OCI-LY1 (cell line): ENCODE measurements at regions not wholly inside any gene's neighbourhood (a gene's known extent, or its start where the extent isn't known, plus 50 kb on each side); places are given as distances from the start of the nearest gene placed in this dataset.

Source experiments
- H2AFZ ChIP-seq: fragments of 200-600 bp; sonication (generic), shearing (Covaris generic); 2 replicates; pipeline ENCODE4 v1.6.0; 2014; ENCODE audit warnings: antibody characterized with exemption, mild to moderate bottlenecking, low read length
- H3F3A ChIP-seq: fragments of 200-600 bp; sonication (generic), shearing (Covaris generic); 2 replicates; pipeline ENCODE4 v1.6.0; 2014; ENCODE audit warnings: mild to moderate bottlenecking, antibody characterized with exemption, low read length, moderate library complexity; ENCODE audit not compliant: insufficient read depth
- H3K27ac ChIP-seq: fragments of 200-600 bp; sonication (generic); 2 replicates; pipeline ENCODE4 v1.5.1; 2014; ENCODE audit warnings: low read length, mixed run types, mild to moderate bottlenecking, low read depth; ENCODE audit not compliant: poor library complexity, severe bottlenecking
- H3K27me3 ChIP-seq: fragments of 200-600 bp; sonication (generic); 2 replicates; pipeline ENCODE4 v1.6.0; 2014; ENCODE audit warnings: antibody characterized with exemption, mild to moderate bottlenecking, low read length, moderate library complexity; ENCODE audit not compliant: insufficient read depth
- H3K36me3 ChIP-seq: fragments of 200-600 bp; sonication (generic); 2 replicates; pipeline ENCODE4 v1.6.1; 2014; ENCODE audit warnings: mild to moderate bottlenecking, antibody characterized with exemption, low read length, moderate library complexity, mixed read lengths; ENCODE audit not compliant: insufficient read depth
- H3K4me1 ChIP-seq: fragments of 200-600 bp; sonication (generic); 2 replicates; pipeline ENCODE4 v1.5.1; 2014; ENCODE audit warnings: mild to moderate bottlenecking, low read length, moderate library complexity; ENCODE audit not compliant: insufficient read depth, severe bottlenecking
- H3K4me2 ChIP-seq: fragments of 200-600 bp; sonication (generic), shearing (Covaris generic); 2 replicates; pipeline ENCODE4 v1.6.1; 2014; ENCODE audit warnings: low read length
- H3K4me3 ChIP-seq: fragments of 200-600 bp; sonication (generic); 2 replicates; pipeline ENCODE4 v1.5.1; 2014; ENCODE audit warnings: low read length, low read depth, mild to moderate bottlenecking, mixed read lengths; ENCODE audit not compliant: poor library complexity, severe bottlenecking
- H3K79me2 ChIP-seq: fragments of 200-600 bp; shearing (Covaris generic); 2 replicates; pipeline ENCODE4 v1.6.1; 2016; ENCODE audit warnings: mixed run types, low read length, mixed read lengths; ENCODE audit not compliant: insufficient read depth
- H3K9ac ChIP-seq: fragments of 200-600 bp; sonication (generic), shearing (Covaris generic); 2 replicates; pipeline ENCODE4 v1.6.1; 2014; ENCODE audit warnings: mild to moderate bottlenecking, low read length, mixed read lengths
- H3K9me2 ChIP-seq: fragments of 200-600 bp; sonication (generic), shearing (Covaris generic); 2 replicates; pipeline ENCODE4 v1.6.1; 2014; ENCODE audit warnings: low read depth, mild to moderate bottlenecking, low read length, mixed read lengths
- H3K9me3 ChIP-seq: fragments of 200-600 bp; shearing (Covaris generic); 2 replicates; pipeline ENCODE4 v1.6.1; 2014; ENCODE audit warnings: low read length, mixed read lengths
- H4K20me1 ChIP-seq: fragments of 200-600 bp; sonication (generic), shearing (Covaris generic); 2 replicates; pipeline ENCODE4 v1.6.0; 2016; ENCODE audit warnings: mild to moderate bottlenecking, low read length; ENCODE audit not compliant: insufficient read depth
- CTCF ChIP-seq: fragments of 200-600 bp; sonication (generic), shearing (Covaris generic); IDR thresholded peaks from 2 replicates; pipeline ENCODE4 v1.5.1; 2017; ENCODE audit warnings: mild to moderate bottlenecking, antibody characterized with exemption, low read length, moderate library complexity, mixed read lengths
- EZH2 ChIP-seq: fragments of 200-600 bp; sonication (generic), shearing (Covaris generic); IDR thresholded peaks from 2 replicates; pipeline ENCODE4 v1.8.0; 2017; ENCODE audit warnings: borderline replicate concordance, mixed run types, mild to moderate bottlenecking, antibody characterized with exemption, low read length, moderate library complexity, mixed read lengths

GRCh38 chr4:134145369-134145768, 56.2 kb downstream of the PABPC4L start:
- H3K4me2 ChIP-seq = no peak overlapping the region
- H2AFZ ChIP-seq = 0 out of 2 replicates have a peak overlapping the region, but pooled peaks have one; percentile 31
- H3K27ac ChIP-seq = no peak overlapping the region
- no peaks in the 10 kb centered on the region for H3K9me2 ChIP-seq
- H3K36me3 ChIP-seq = no peaks in the 10 kb centered on the region
- H3K79me2 ChIP-seq = no peaks in the 10 kb centered on the region
- H4K20me1 ChIP-seq = no peaks in the 10 kb centered on the region
- H3F3A ChIP-seq = no peaks in the 10 kb centered on the region
- peaks cover 3% of the 10 kb centered on the region; the same call in 1 of the 2 replicates for H3K9me3 ChIP-seq
- no peak overlapping the region for H3K9ac ChIP-seq
- no peak for TF ChIP-seq CTCF
- H3K4me1 ChIP-seq = peaks cover 4% of the 10 kb centered on the region
- H3K27me3 ChIP-seq = no peaks in the 10 kb centered on the region
- H3K4me3 ChIP-seq = no peak overlapping the region

GRCh38 chr4:134144337-134144736, 57.3 kb downstream of the PABPC4L start:
- Histone ChIP-seq H3K36me3 (no peaks in the 10 kb centered on the region), H3K9me2 (no peaks in the 10 kb centered on the region), H3K4me2 (no peak overlapping the region), H3K9me3 (peaks cover 3% of the 10 kb centered on the region; the same call in 1 of the 2 replicates), H3K9ac (no peak overlapping the region), H3F3A (no peaks in the 10 kb centered on the region), H2AFZ (no peak overlapping the region), H4K20me1 (no peaks in the 10 kb centered on the region), H3K4me1 (peaks cover 4% of the 10 kb centered on the region), H3K27me3 (no peaks in the 10 kb centered on the region), H3K4me3 (no peak overlapping the region), H3K79me2 (no peaks in the 10 kb centered on the region), H3K27ac (no peak overlapping the region)
- TF ChIP-seq CTCF = no peak
- TF ChIP-seq EZH2 = no peak

GRCh38 chr4:134141728-134142127, 59.9 kb downstream of the PABPC4L start:
- Histone ChIP-seq H2AFZ (peak overlapping the region; percentile 38; the same call in 1 of the 2 replicates), H3K27ac (no peak overlapping the region), H3K4me3 (no peak overlapping the region), H3K4me1 (peaks cover 4% of the 10 kb centered on the region), H3K4me2 (no peak overlapping the region), H4K20me1 (no peaks in the 10 kb centered on the region), H3K9me3 (peaks cover 3% of the 10 kb centered on the region; the same call in 1 of the 2 replicates), H3F3A (no peaks in the 10 kb centered on the region), H3K9ac (no peak overlapping the region), H3K79me2 (no peaks in the 10 kb centered on the region), H3K27me3 (no peaks in the 10 kb centered on the region), H3K9me2 (no peaks in the 10 kb centered on the region), H3K36me3 (no peaks in the 10 kb centered on the region)
- no peak for TF ChIP-seq EZH2
- TF ChIP-seq CTCF = no peak
